Panc1 (cell line): ENCODE measurements at regions not wholly inside any gene's neighbourhood (a gene's known extent, or its start where the extent isn't known, plus 50 kb on each side); places are given as distances from the start of the nearest gene placed in this dataset.

Experiments used
- ATAC-seq: fragments of 200-7000 bp; cut with Tn5 transposase; 2 replicates; pipeline ENCODE4 v1.9.1; 2020; ENCODE audit warnings: mild to moderate bottlenecking, moderate library complexity
- BruUV-seq: library from RNA; stranded (reverse); fragments of 400-500 nt; replicated peaks from 2 replicates; lab custom pipeline; 2021; lab: Mats Ljungman, UMichigan
- CTCF ChIA-PET: fragments of 300-600 bp; sonication (Branson Sonifier 250); formaldehyde crosslinking; loops from one replicate; lab custom pipeline; 2022; ENCODE audit warnings: antibody characterized with exemption; lab: Charles Lee
- POLR2A ChIA-PET: fragments of 300-600 bp; sonication (Branson Sonifier 250); formaldehyde crosslinking; loops from one replicate; lab custom pipeline; 2022; ENCODE audit warnings: antibody characterized with exemption; lab: Charles Lee
- DNase-seq: peaks from one replicate; pipeline ENCODE4 v3.0.0-alpha.2; 2010; ENCODE audit warnings: low read depth, low spot score
- H3K27ac ChIP-seq: 2 replicates; pipeline ENCODE4 v1.5.1; 2011; ENCODE audit warnings: mild to moderate bottlenecking, low read length, inconsistent platforms
- H3K27me3 ChIP-seq: fragments of 200-500 bp; sonication (Bioruptor generic); 2 replicates; pipeline ENCODE4 v1.6.0; 2014; ENCODE audit warnings: low read length, inconsistent platforms; ENCODE audit not compliant: control insufficient read depth, insufficient read depth
- H3K36me3 ChIP-seq: fragments of 200-500 bp; sonication (Bioruptor generic); 2 replicates; pipeline ENCODE4 v1.5.1; 2014; ENCODE audit warnings: inconsistent platforms, mild to moderate bottlenecking, low read length, moderate library complexity; ENCODE audit not compliant: control insufficient read depth, insufficient read depth
- H3K4me1 ChIP-seq: 2 replicates; pipeline ENCODE4 v1.5.1; 2011; ENCODE audit warnings: inconsistent platforms, mild to moderate bottlenecking, low read length, moderate library complexity; ENCODE audit not compliant: control insufficient read depth, insufficient read depth
- H3K4me3 ChIP-seq, 2 experiments: 2 replicates each; pipeline ENCODE4 v1.5.1; 2011 to 2012; ENCODE audit warnings: low read depth in 2 of 2, low read length in 2 of 2, mild to moderate bottlenecking in 2 of 2, inconsistent platforms in 1 of 2, moderate library complexity in 1 of 2
- H3K9me3 ChIP-seq: fragments of 200-500 bp; sonication (Bioruptor generic); 2 replicates; pipeline ENCODE4 v1.5.1; 2014; ENCODE audit warnings: low read depth, mild to moderate bottlenecking, inconsistent platforms, low read length, moderate library complexity; ENCODE audit not compliant: control insufficient read depth, insufficient read depth
- CTCF ChIP-seq: fragments of 450-650 bp; IDR thresholded peaks from 2 replicates; pipeline ENCODE4 v1.5.1; 2017; ENCODE audit warnings: mild to moderate bottlenecking
- POLR2AphosphoS5 ChIP-seq: IDR thresholded peaks from 2 replicates; pipeline ENCODE4 v1.6.1; 2012; ENCODE audit warnings: mild to moderate bottlenecking, low read depth, low read length, moderate library complexity
- REST ChIP-seq, 2 experiments: IDR thresholded peaks; 2 replicates each; pipeline ENCODE4 v1.6.1; 2011 to 2012; ENCODE audit warnings: low read depth in 2 of 2, control low read depth in 1 of 2, low read length in 1 of 2, mild to moderate bottlenecking in 1 of 2, moderate library complexity in 1 of 2; ENCODE audit not compliant: insufficient read depth in 1 of 2
- SIN3A ChIP-seq: IDR thresholded peaks from 2 replicates; pipeline ENCODE4 v1.6.1; 2012; ENCODE audit warnings: low read depth, mild to moderate bottlenecking, low read length, moderate library complexity, borderline replicate concordance; ENCODE audit not compliant: insufficient read depth
- TCF7L2 ChIP-seq: IDR thresholded peaks from 2 replicates; pipeline ENCODE4 v1.6.1; 2011; ENCODE audit warnings: mild to moderate bottlenecking, low read depth, low read length, inconsistent platforms
- in situ Hi-C: cut with HindIII; loops from 2 replicates; pipeline ENCODE4 v1.10.0; 2016; ENCODE audit warnings: low sequenced_read_pairs, low pct_unique_long_range_greater_than_20kb
- intact Hi-C: fragments of 100-400 bp; cut with micrococcal nuclease; formaldehyde crosslinking; loops from one replicate; pipeline ENCODE4 v1.10.0; 2022; ENCODE audit not compliant: unreplicated experiment

GRCh38 chr7:46850563-46851330, 731.2 kb downstream of the TNS3 start:
- Histone ChIP-seq H3K4me3 (no peak overlapping the region), H3K9me3 (no peaks in the 10 kb centered on the region), H3K27me3 (no peaks in the 10 kb centered on the region), H3K36me3 (no peaks in the 10 kb centered on the region), H3K4me1 (no peaks in the 10 kb centered on the region), H3K27ac (no peak overlapping the region)
- no peak for TF ChIP-seq TCF7L2
- no peak for TF ChIP-seq POLR2AphosphoS5
- in situ Hi-C loops (no loop called here), intact Hi-C loops (no loop called here)
- no TSS peak for BruUV-seq
- DNase-seq: no peak
- ChIA-PET CTCF (no interaction called here), POLR2A (no interaction called here)
- no peak for ATAC-seq

- Histone ChIP-seq H3K9me3 (no peaks in the 10 kb centered on the region), H3K27ac (no peak overlapping the region), H3K4me1 (no peaks in the 10 kb centered on the region), H3K4me3 (no peak overlapping the region), H3K27me3 (no peaks in the 10 kb centered on the region), H3K36me3 (no peaks in the 10 kb centered on the region)
- intact Hi-C loops: no loop called here
- no peak for ATAC-seq
- in situ Hi-C loops: no loop called here
- CTCF ChIA-PET: no interaction called here
- POLR2A ChIA-PET: no interaction called here
- no TSS peak for BruUV-seq
- TF ChIP-seq POLR2AphosphoS5 (no peak), TCF7L2 (no peak), CTCF (no peak), SIN3A (no peak), REST (IDR thresholded peaks at IDR 0.05; ENCODE audit: insufficient read depth in 1 of 2, low read depth in 2 of 2, low read length in 1 of 2) (no peak)
- no peak for DNase-seq
Measured at GRCh38 chr7:46848944-46849343, 733.0 kb downstream of the TNS3 start.

GRCh38 chr7:46848311-46848710, 733.6 kb downstream of the TNS3 start:
- DNase-seq (no peak), ATAC-seq (no peak)
- no peaks in the 10 kb centered on the region for H3K27me3 ChIP-seq
- BruUV-seq: no TSS peak
- intact Hi-C loops: no loop called here
- ChIA-PET CTCF (no interaction called here), POLR2A (no interaction called here)
- in situ Hi-C loops: no loop called here
- H3K9me3 ChIP-seq: no peaks in the 10 kb centered on the region
- TF ChIP-seq POLR2AphosphoS5 (no peak), CTCF (no peak), REST (IDR thresholded peaks at IDR 0.05; ENCODE audit: insufficient read depth in 1 of 2, low read depth in 2 of 2, low read length in 1 of 2) (no peak), TCF7L2 (no peak), SIN3A (no peak)
- no peaks in the 10 kb centered on the region for H3K4me1 ChIP-seq
- H3K4me3 ChIP-seq: no peak overlapping the region
- no peaks in the 10 kb centered on the region for H3K36me3 ChIP-seq
- no peak overlapping the region for H3K27ac ChIP-seq
